ENCODE measurements at regions not wholly inside any gene's neighbourhood (a gene's known extent, or its start where the extent isn't known, plus 50 kb on each side); places are given as distances from the start of the nearest gene placed in this dataset.

GRCh38 chr15:79677241-79677640 is 219.6 kb downstream of the MTHFS start:
- Histone ChIP-seq H3K4me1 (ENCODE audit: insufficient read depth, low read length, poor library complexity, severe bottlenecking) (no peaks in the 10 kb centered on the region), H3K36me3 (ENCODE audit: insufficient read depth, low read length) (no peaks in the 10 kb centered on the region), H3K9me3 (ENCODE audit: low read length) (no peaks in the 10 kb centered on the region), H3K9me2 (ENCODE audit: insufficient read depth, low read length) (no peaks in the 10 kb centered on the region), H3K4me3 (ENCODE audit: low read depth, low read length, poor library complexity, severe bottlenecking) (no peak overlapping the region), H3K4me2 (ENCODE audit: low read length) (no peak overlapping the region), H3K79me2 (ENCODE audit: insufficient read depth, low read depth, low read length) (no peaks in the 10 kb centered on the region), H2AFZ (ENCODE audit: low read length) (no peak overlapping the region), H3K27ac (ENCODE audit: low read depth, low read length, poor library complexity, severe bottlenecking) (no peak overlapping the region), H4K20me1 (ENCODE audit: insufficient read depth, low read length) (no peaks in the 10 kb centered on the region)
- no peak for TF ChIP-seq CTCF (conservative IDR thresholded peaks at IDR 0.05; ENCODE audit: low read length)
- BruUV-seq (replicated peaks): no TSS peak
- CTCF ChIA-PET (ENCODE audit: unreplicated experiment): no interaction called here
- intact Hi-C loops (cut with micrococcal nuclease; ENCODE audit: unreplicated experiment): no loop called here
- POLR2A ChIA-PET: interaction anchor here (1.2 kb wide), 1 partner anchor 35 kb away, joined by 3 read pairs; no protein-coding TSS in a partner anchor
- no peak for DNase-seq (ENCODE audit: low spot score)

DNA sequence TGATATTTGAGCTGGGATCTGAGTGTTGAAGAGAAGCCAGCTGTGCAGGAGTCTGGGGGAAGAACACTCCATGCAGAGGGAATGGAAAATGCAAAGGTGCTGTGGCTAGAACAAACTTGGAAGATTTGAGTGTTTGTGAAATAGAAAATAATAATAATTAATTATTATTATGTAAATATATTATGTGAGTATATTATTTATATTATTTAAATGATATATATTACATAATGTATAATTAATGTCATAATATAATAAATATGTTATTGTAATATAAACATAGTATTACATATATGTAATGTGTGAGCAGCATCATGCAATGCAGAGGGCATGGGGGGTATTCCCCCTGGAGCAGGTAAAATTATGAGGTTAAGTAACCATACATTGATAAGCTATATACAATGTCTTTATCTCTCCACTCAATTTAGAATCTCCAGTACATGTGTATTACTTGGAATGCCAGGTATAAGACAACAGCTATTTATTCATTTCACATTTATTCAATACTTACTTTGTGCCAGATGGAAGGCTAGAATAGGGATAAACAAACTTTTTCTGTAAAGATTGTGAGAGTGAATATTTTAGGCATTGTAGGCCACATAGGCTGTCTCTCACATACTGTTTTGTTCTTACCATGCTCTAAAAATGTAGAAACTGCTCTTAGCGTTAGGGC is 218.6 kb downstream of the MTHFS start:
- no TSS peak for BruUV-seq (replicated peaks)
- H2AFZ ChIP-seq (ENCODE audit: low read length): no peak overlapping the region
- H3K36me3 ChIP-seq (ENCODE audit: insufficient read depth, low read length): no peaks in the 10 kb centered on the region
- H3K4me3 ChIP-seq (ENCODE audit: low read depth, low read length, poor library complexity, severe bottlenecking): no peak overlapping the region
- H3K9me2 ChIP-seq (ENCODE audit: insufficient read depth, low read length): no peaks in the 10 kb centered on the region
- H3K4me2 ChIP-seq (ENCODE audit: low read length): no peak overlapping the region
- H3K27ac ChIP-seq (ENCODE audit: low read depth, low read length, poor library complexity, severe bottlenecking): no peak overlapping the region
- H3K4me1 ChIP-seq (ENCODE audit: insufficient read depth, low read length, poor library complexity, severe bottlenecking): no peaks in the 10 kb centered on the region
- ChIA-PET CTCF (ENCODE audit: unreplicated experiment) (no interaction called here), POLR2A (interaction anchor here (0.6 kb wide), 1 partner anchor 173 kb away, joined by 3 read pairs; no protein-coding TSS in a partner anchor)
- no peaks in the 10 kb centered on the region for H4K20me1 ChIP-seq (ENCODE audit: insufficient read depth, low read length)
- H3K9me3 ChIP-seq (ENCODE audit: low read length): no peaks in the 10 kb centered on the region
- TF ChIP-seq EZH2phosphoT487 (IDR thresholded peaks at IDR 0.05; ENCODE audit: borderline replicate concordance, low read depth, low read length) (no peak), CTCF (conservative IDR thresholded peaks at IDR 0.05; ENCODE audit: low read length) (no peak)
- intact Hi-C loops (cut with micrococcal nuclease; ENCODE audit: unreplicated experiment): no loop called here
- H3K79me2 ChIP-seq (ENCODE audit: insufficient read depth, low read depth, low read length): no peaks in the 10 kb centered on the region
- DNase-seq (ENCODE audit: low spot score): no peak

- intact Hi-C loops (cut with micrococcal nuclease; ENCODE audit: unreplicated experiment): no loop called here
- no peak for TF ChIP-seq EZH2phosphoT487 (IDR thresholded peaks at IDR 0.05; ENCODE audit: borderline replicate concordance, low read depth, low read length)
- TF ChIP-seq CTCF (conservative IDR thresholded peaks at IDR 0.05; ENCODE audit: low read length): no peak
- CTCF ChIA-PET (ENCODE audit: unreplicated experiment): no interaction called here
These were observed 216.1 kb downstream of the MTHFS start for GRCh38 chr15:79680720-79681119.

More at GRCh38 chr15:79680720-79681119, 216.1 kb downstream of the MTHFS start:
- POLR2A ChIA-PET: no interaction called here
- no peak for DNase-seq (ENCODE audit: low spot score)
- no TSS peak for BruUV-seq (replicated peaks)
- Histone ChIP-seq H3K9me2 (ENCODE audit: insufficient read depth, low read length) (no peaks in the 10 kb centered on the region), H3K4me2 (ENCODE audit: low read length) (no peak overlapping the region), H3K36me3 (ENCODE audit: insufficient read depth, low read length) (no peaks in the 10 kb centered on the region), H3K79me2 (ENCODE audit: insufficient read depth, low read depth, low read length) (no peaks in the 10 kb centered on the region), H2AFZ (ENCODE audit: low read length) (no peak overlapping the region), H4K20me1 (ENCODE audit: insufficient read depth, low read length) (no peaks in the 10 kb centered on the region), H3K4me1 (ENCODE audit: insufficient read depth, low read length, poor library complexity, severe bottlenecking) (no peaks in the 10 kb centered on the region), H3K4me3 (ENCODE audit: low read depth, low read length, poor library complexity, severe bottlenecking) (no peak overlapping the region), H3K9me3 (ENCODE audit: low read length) (no peaks in the 10 kb centered on the region), H3K27ac (ENCODE audit: low read depth, low read length, poor library complexity, severe bottlenecking) (no peak overlapping the region)
